GM12878 (cell line): ENCODE measurements at regions not wholly inside any gene's neighbourhood (a gene's known extent, or its start where the extent isn't known, plus 50 kb on each side); places are given as distances from the start of the nearest gene placed in this dataset.

Source experiments
- ATF2 ChIP-seq: IDR thresholded peaks from 2 replicates; pipeline ENCODE4 v1.6.1; 2012; ENCODE audit warnings: low read length, inconsistent platforms
- ATF3 ChIP-seq: IDR thresholded peaks from 2 replicates; pipeline ENCODE4 v1.6.1; 2011; ENCODE audit warnings: low read depth, mild to moderate bottlenecking, low read length, moderate library complexity, borderline replicate concordance; ENCODE audit errors: extremely low read depth
- ATF7 ChIP-seq: fragments of 450-650 bp; IDR thresholded peaks from 2 replicates; pipeline ENCODE4 v1.6.1; 2016; ENCODE audit warnings: low read depth, mild to moderate bottlenecking
- BRCA1 ChIP-seq: IDR thresholded peaks from 2 replicates; pipeline ENCODE4 v1.6.1; 2011; ENCODE audit warnings: low read depth, low read length, improper control_type of control experiment
- HDAC6 ChIP-seq: fragments of 200-600 bp; sonication (generic); IDR thresholded peaks from one replicate; pipeline ENCODE4 v1.8.0; 2017; ENCODE audit warnings: antibody characterized with exemption; ENCODE audit not compliant: unreplicated experiment
- MAX ChIP-seq: IDR thresholded peaks from 2 replicates; pipeline ENCODE4 v1.6.1; 2012; ENCODE audit warnings: low read depth, low read length, improper control_type of control experiment
- SKIL ChIP-seq: fragments of 450-650 bp; IDR thresholded peaks from 2 replicates; pipeline ENCODE4 v1.6.1; 2017; ENCODE audit warnings: mild to moderate bottlenecking, low read depth, inconsistent platforms; ENCODE audit not compliant: poor library complexity, severe bottlenecking
- SMC3 ChIP-seq: IDR thresholded peaks from 2 replicates; pipeline ENCODE4 v1.6.1; 2011; ENCODE audit warnings: low read length, improper control_type of control experiment, borderline replicate concordance
- SPI1 ChIP-seq: IDR thresholded peaks from 2 replicates; pipeline ENCODE4 v1.6.1; 2011; ENCODE audit warnings: low read depth, mild to moderate bottlenecking, low read length, moderate library complexity, borderline replicate concordance; ENCODE audit not compliant: insufficient read depth
- ZNF687 ChIP-seq: fragments of 450-650 bp; IDR thresholded peaks from 2 replicates; pipeline ENCODE4 v1.6.1; 2017; ENCODE audit warnings: mild to moderate bottlenecking, moderate library complexity

- TF ChIP-seq ZNF687 (no peak), SKIL (no peak), MAX (no peak), SMC3 (no peak), ATF2 (no peak), ATF3 (no peak), SPI1 (no peak), ATF7 (no peak), BRCA1 (no peak), HDAC6 (no peak)
Measured at GRCh38 chr7:67870396-67870795, 873.8 kb downstream of the TYW1 start (continued).
